GM12878 (cell line): ENCODE measurements at regions not wholly inside any gene's neighbourhood (a gene's known extent, or its start where the extent isn't known, plus 50 kb on each side); places are given as distances from the start of the nearest gene placed in this dataset.

Experiments
- ATAC-seq: fragments of 200-7000 bp; cut with Tn5 transposase; 3 replicates; pipeline ENCODE4 v1.9.1; 2020; ENCODE audit warnings: mild to moderate bottlenecking, moderate library complexity
- BruUV-seq: library from RNA; stranded (reverse); fragments of 400-500 nt; replicated peaks from 2 replicates; lab custom pipeline; 2021; lab: Mats Ljungman, UMichigan
- CTCF ChIA-PET: fragments of 300-600 bp; sonication (Branson Sonifier 250); formaldehyde crosslinking; extraction: SDS; loops from one replicate; lab custom pipeline; 2021; ENCODE audit warnings: inconsistent platforms; lab: Yijun Ruan, JAX
- POLR2A ChIA-PET: fragments of 350-600 bp; formaldehyde crosslinking; extraction: SDS; loops from one replicate; lab custom pipeline; 2021; ENCODE audit warnings: inconsistent platforms; lab: Charles Lee
- RAD21 ChIA-PET: fragments of 300-600 bp; sonication (Branson Sonifier 250); formaldehyde crosslinking; loops from one replicate; lab custom pipeline; 2023; ENCODE audit warnings: antibody characterized with exemption; ENCODE audit not compliant: unreplicated experiment; lab: Charles Lee
- SMC1A ChIA-PET: fragments of 300-600 bp; sonication (Branson Sonifier 250); formaldehyde crosslinking; loops from one replicate; lab custom pipeline; 2023; ENCODE audit not compliant: unreplicated experiment, uncharacterized antibody; lab: Charles Lee
- DNase-seq: peaks from one replicate; pipeline ENCODE4 v3.0.0-alpha.2; 2011; ENCODE audit warnings: low read depth, low spot score
- FAIRE-seq: peaks from 3 replicates; lab custom pipeline; 2011; peaks lifted over from hg19 to GRCh38; lab: Jason Lieb, UNC
- H2AFZ ChIP-seq: 2 replicates; pipeline ENCODE4 v1.6.0; 2011; ENCODE audit warnings: low read depth, low read length, control low read depth; ENCODE audit not compliant: control insufficient read depth
- H3K27ac ChIP-seq: 2 replicates; pipeline ENCODE4 v1.5.1; 2011; ENCODE audit warnings: control low read depth; ENCODE audit not compliant: control insufficient read depth, insufficient read depth
- H3K27me3 ChIP-seq, 2 experiments: replicated peaks in 1 of 2; 2 replicates each; pipeline versions ENCODE4 v1.6.0 to v1.6.1; 2011; ENCODE audit warnings: low read length in 1 of 2; ENCODE audit not compliant: control insufficient read depth in 2 of 2, insufficient read depth in 2 of 2
- H3K36me3 ChIP-seq, 2 experiments: 2 replicates each; pipeline ENCODE4 v1.5.1; 2011; ENCODE audit warnings: low read length in 1 of 2; ENCODE audit not compliant: control insufficient read depth in 2 of 2, insufficient read depth in 2 of 2
- H3K4me1 ChIP-seq: 2 replicates; pipeline ENCODE4 v1.6.1; 2011; ENCODE audit warnings: mild to moderate bottlenecking, low read length, moderate library complexity, mixed read lengths; ENCODE audit not compliant: control insufficient read depth, insufficient read depth
- H3K4me2 ChIP-seq: 2 replicates; pipeline ENCODE4 v1.6.0; 2011; ENCODE audit warnings: control low read depth; ENCODE audit not compliant: control insufficient read depth, insufficient read depth
- H3K4me3 ChIP-seq: fragments of 200-600 bp; sonication (generic); 2 replicates; pipeline ENCODE4 v1.5.1; 2016
- H3K79me2 ChIP-seq: 2 replicates; pipeline ENCODE4 v1.6.0; 2011; ENCODE audit warnings: low read length; ENCODE audit not compliant: control insufficient read depth, insufficient read depth
- H3K9ac ChIP-seq: 2 replicates; pipeline ENCODE4 v1.8.0; 2011; ENCODE audit warnings: low read length, control low read depth, mixed read lengths; ENCODE audit not compliant: control insufficient read depth, insufficient read depth
- H3K9me3 ChIP-seq: replicated peaks from 3 replicates; pipeline ENCODE4 v1.5.1; 2011; ENCODE audit warnings: mild to moderate bottlenecking, low read length; ENCODE audit not compliant: control insufficient read depth, insufficient read depth
- H4K20me1 ChIP-seq: 2 replicates; pipeline ENCODE4 v1.6.0; 2011; ENCODE audit not compliant: control insufficient read depth, insufficient read depth
- HDAC6 ChIP-seq: fragments of 200-600 bp; sonication (generic); IDR thresholded peaks from one replicate; pipeline ENCODE4 v1.8.0; 2017; ENCODE audit warnings: antibody characterized with exemption; ENCODE audit not compliant: unreplicated experiment
- IRF4 ChIP-seq: IDR thresholded peaks from 2 replicates; pipeline ENCODE4 v1.6.1; 2011; ENCODE audit warnings: low read depth, low read length
- KAT2A ChIP-seq: conservative IDR thresholded peaks from 2 replicates; pipeline ENCODE4 v1.6.1; 2011; ENCODE audit warnings: low read depth, low read length; ENCODE audit not compliant: control insufficient read depth
- KLF5 ChIP-seq: fragments of 450-650 bp; IDR thresholded peaks from 2 replicates; pipeline ENCODE4 v1.6.1; 2014; ENCODE audit warnings: mild to moderate bottlenecking; ENCODE audit not compliant: partially characterized antibody
- PBX3 ChIP-seq: IDR thresholded peaks from 2 replicates; pipeline ENCODE4 v1.6.1; 2011; ENCODE audit warnings: mild to moderate bottlenecking, low read depth, low read length, moderate library complexity; ENCODE audit not compliant: insufficient replicate concordance
- RFX5 ChIP-seq: IDR thresholded peaks from 2 replicates; pipeline ENCODE4 v1.6.1; 2011; ENCODE audit warnings: low read depth, low read length, improper control_type of control experiment
- SUZ12 ChIP-seq: fragments of 200-600 bp; sonication (generic); IDR thresholded peaks from one replicate; pipeline ENCODE4 v1.6.1; 2018; ENCODE audit warnings: antibody characterized with exemption, mild to moderate bottlenecking; ENCODE audit not compliant: unreplicated experiment
- TCF12 ChIP-seq: IDR thresholded peaks from 2 replicates; pipeline ENCODE4 v1.6.1; 2011; ENCODE audit warnings: low read depth, mild to moderate bottlenecking, low read length
- WRNIP1 ChIP-seq: IDR thresholded peaks from 2 replicates; pipeline ENCODE4 v1.6.1; 2011; ENCODE audit warnings: low read depth, low read length, improper control_type of control experiment, borderline replicate concordance
- ZBTB33 ChIP-seq: fragments of 450-650 bp; IDR thresholded peaks from 2 replicates; pipeline ENCODE4 v1.6.1; 2017; ENCODE audit warnings: mild to moderate bottlenecking
- ZNF274 ChIP-seq: IDR thresholded peaks from one replicate; pipeline ENCODE4 v1.8.0; 2011; ENCODE audit not compliant: insufficient read length, insufficient read depth
- ZNF622 ChIP-seq: fragments of 450-650 bp; IDR thresholded peaks from 2 replicates; pipeline ENCODE4 v1.6.1; 2017; ENCODE audit warnings: mild to moderate bottlenecking, inconsistent platforms
- WGBS: methylation state at CpG from one replicate; pipeline ENCODE4 v1.1.6; 2016; ENCODE audit warnings: low lambda C conversion rate; ENCODE audit not compliant: insufficient replicate concordance, insufficient coverage; ENCODE audit errors: missing lambda C conversion rate; 5-methylcytosine and 5-hydroxymethylcytosine counted together
- in situ Hi-C: fragments of 300-500 bp; cut with MboI; formaldehyde crosslinking; loops from 9 replicates; pipeline ENCODE4 v1.14.3; 2018; ENCODE audit warnings: mixed read lengths
- intact Hi-C: fragments of 100-400 bp; cut with micrococcal nuclease; formaldehyde crosslinking; loops from one replicate; pipeline ENCODE4 v1.14.2; 2022; ENCODE audit not compliant: unreplicated experiment

GRCh38 chr2:226180281-226180884 lies 619.2 kb downstream of the IRS1 start:
- in situ Hi-C loops = no loop called here
- RAD21 ChIA-PET = no interaction called here

GRCh38 chr2:226179010-226179409 lies 620.6 kb downstream of the IRS1 start:
- intact Hi-C loops = no loop called here
- SMC1A ChIA-PET = no interaction called here

More at GRCh38 chr2:226180281-226180884, 619.2 kb downstream of the IRS1 start:
- SMC1A ChIA-PET = no interaction called here
- H3K36me3 ChIP-seq = no peaks in the 10 kb centered on the region
- H3K4me1 ChIP-seq = no peaks in the 10 kb centered on the region
- H3K4me3 ChIP-seq = no peak overlapping the region
- no peaks in the 10 kb centered on the region for H3K79me2 ChIP-seq
- WGBS = 14% methylated on average over 11 of the region's 11 CpGs
- H3K27me3 ChIP-seq = no peaks in the 10 kb centered on the region
- DNase-seq = no peak
- POLR2A ChIA-PET = no interaction called here
- ATAC-seq = no peak
- BruUV-seq = no TSS peak
- H4K20me1 ChIP-seq = no peaks in the 10 kb centered on the region
- no peak overlapping the region for H3K27ac ChIP-seq
- no peaks in the 10 kb centered on the region for H3K9me3 ChIP-seq
- no peak overlapping the region for H3K9ac ChIP-seq
- H3K4me2 ChIP-seq = no peak overlapping the region
- TF ChIP-seq HDAC6 = no peak
- TF ChIP-seq RFX5 = no peak
- TF ChIP-seq, all 136 proteins: peak for 0
- intact Hi-C loops = no loop called here
- CTCF ChIA-PET = no interaction called here
- H2AFZ ChIP-seq = no peak overlapping the region
- no peak for FAIRE-seq

More at GRCh38 chr2:226179010-226179409, 620.6 kb downstream of the IRS1 start:
- H3K36me3 ChIP-seq = no peaks in the 10 kb centered on the region
- no peaks in the 10 kb centered on the region for H3K4me1 ChIP-seq
- no peak overlapping the region for H2AFZ ChIP-seq
- DNase-seq (no peak), FAIRE-seq (no peak), ATAC-seq (no peak)
- no peak overlapping the region for H3K9ac ChIP-seq
- H4K20me1 ChIP-seq = no peaks in the 10 kb centered on the region
- ChIA-PET CTCF (interaction anchor here (0.6 kb wide), 1 partner anchor 54 kb away, joined by 4 read pairs; no protein-coding TSS in a partner anchor), POLR2A (no interaction called here), RAD21 (no interaction called here)
- H3K4me3 ChIP-seq = no peak overlapping the region
- in situ Hi-C loops = no loop called here
- H3K79me2 ChIP-seq = no peaks in the 10 kb centered on the region
- no peaks in the 10 kb centered on the region for H3K9me3 ChIP-seq
- no peak overlapping the region for H3K4me2 ChIP-seq
- TF ChIP-seq KLF5 = no peak
- TF ChIP-seq IRF4 = no peak
- TF ChIP-seq WRNIP1 = no peak
- no peak for TF ChIP-seq KAT2A
- no peak for TF ChIP-seq PBX3
- no peak for TF ChIP-seq ZNF622
- no peak for TF ChIP-seq TCF12
- TF ChIP-seq ZBTB33 = no peak
- TF ChIP-seq SUZ12 = no peak
- no peak for TF ChIP-seq ZNF274
- no peak overlapping the region for H3K27ac ChIP-seq
- WGBS = 63% methylated on average over 1 of the region's 1 CpG
- no peaks in the 10 kb centered on the region for H3K27me3 ChIP-seq
- no TSS peak for BruUV-seq
